GM13977 (cell line): ENCODE measurements at regions not wholly inside any gene's neighbourhood (a gene's known extent, or its start where the extent isn't known, plus 50 kb on each side); places are given as distances from the start of the nearest gene placed in this dataset.

Experiments
- DNase-seq: peaks from one replicate; pipeline ENCODE4 v3.0.0; 2012; ENCODE audit warnings: low spot score
- CTCF ChIP-seq: IDR thresholded peaks from 2 replicates; pipeline ENCODE4 v1.5.1; 2012; ENCODE audit warnings: mild to moderate bottlenecking, control low read depth; ENCODE audit not compliant: insufficient read depth; ENCODE audit errors: extremely low read depth, missing control alignments
- in situ Hi-C: fragments of 300-500 bp; cut with MboI; formaldehyde crosslinking; loops from one replicate; pipeline ENCODE4 v1.12.0; 2022; ENCODE audit warnings: low sequenced_read_pairs, low pct_unique_long_range_greater_than_20kb, mixed read lengths, inconsistent platforms; ENCODE audit not compliant: unreplicated experiment

- in situ Hi-C loops, result no loop called here
- no peak for TF ChIP-seq CTCF
- no peak for DNase-seq
Measured at GRCh38 chr5:33362915-33363314, 77.8 kb upstream of the TARS1 start.

- DNase-seq, result no peak
- TF ChIP-seq CTCF, result no peak
- in situ Hi-C loops, result no loop called here
Measured at GRCh38 chr5:33363537-33363936, 77.2 kb upstream of the TARS1 start.

GRCh38 chr5:33364406-33364805 is 76.4 kb upstream of the TARS1 start:
- DNase-seq, result no peak
- TF ChIP-seq CTCF, result no peak
- in situ Hi-C loops, result no loop called here

- TF ChIP-seq CTCF, result no peak
- in situ Hi-C loops, result no loop called here
- DNase-seq, result no peak
Measured at GRCh38 chr5:33367416-33367815, 73.3 kb upstream of the TARS1 start.

- no peak for DNase-seq
- in situ Hi-C loops, result no loop called here
Measured at GRCh38 chr5:33369485-33370465, 71.0 kb upstream of the TARS1 start.

GRCh38 chr5:33370466-33370859 is 70.3 kb upstream of the TARS1 start:
- in situ Hi-C loops, result no loop called here
- TF ChIP-seq CTCF, result no peak
- no peak for DNase-seq

More at GRCh38 chr5:33369485-33370465, 71.0 kb upstream of the TARS1 start:
- no peak for TF ChIP-seq CTCF
